ENCODE measurements at regions not wholly inside any gene's neighbourhood (a gene's known extent, or its start where the extent isn't known, plus 50 kb on each side); places are given as distances from the start of the nearest gene placed in this dataset.
"Not testable (repeated sequence)": the region's sequence is repeated elsewhere in the genome, so short reads cannot be mapped to it uniquely, and the experiment has no call there.

GRCh38 chr10:35933940-35934641 lies 292.0 kb upstream of the FZD8 start:
- no peak overlapping the region for H3K4me2 ChIP-seq (ENCODE audit: insufficient read depth, low read length)
- H4K20me1 ChIP-seq (ENCODE audit: insufficient read depth, low read length): no peaks in the 10 kb centered on the region
- DNase-seq (ENCODE audit: insufficient read length, low spot score, missing footprints): no peak
- no peak for TF ChIP-seq CTCF (IDR thresholded peaks at IDR 0.05; ENCODE audit: extremely low read depth, low read depth, low read length)
- H3K36me3 ChIP-seq (ENCODE audit: insufficient read depth, low read length): no peaks in the 10 kb centered on the region
- no peak overlapping the region for H2AFZ ChIP-seq (ENCODE audit: low read length)
- no peaks in the 10 kb centered on the region for H3K79me2 ChIP-seq (ENCODE audit: insufficient read depth, low read length)
- H3K4me3 ChIP-seq (ENCODE audit: insufficient read depth, low read length): no peak overlapping the region
- no peaks in the 10 kb centered on the region for H3K4me1 ChIP-seq (ENCODE audit: insufficient read depth, low read length)
- no peaks in the 10 kb centered on the region for H3K9me3 ChIP-seq (ENCODE audit: low read depth, low read length)
- H3K27ac ChIP-seq (ENCODE audit: low read depth, low read length): no peak overlapping the region
- H3K27me3 ChIP-seq (ENCODE audit: insufficient read depth, low read length): no peaks in the 10 kb centered on the region

- H4K20me1 ChIP-seq (ENCODE audit: insufficient read depth, low read length): no peaks in the 10 kb centered on the region
Observed at GRCh38 chr10:35933491-35933890, 291.4 kb upstream of the FZD8 start.

GRCh38 chr10:35929962-35930361 lies 287.9 kb upstream of the FZD8 start:
- not testable (repeated sequence) for DNase-seq (ENCODE audit: insufficient read length, low spot score, missing footprints); H3K4me3 ChIP-seq (ENCODE audit: insufficient read depth, low read length); H3K4me1 ChIP-seq (ENCODE audit: insufficient read depth, low read length); H3K4me2 ChIP-seq (ENCODE audit: insufficient read depth, low read length); H2AFZ ChIP-seq (ENCODE audit: low read length); H3K79me2 ChIP-seq (ENCODE audit: insufficient read depth, low read length); H4K20me1 ChIP-seq (ENCODE audit: insufficient read depth, low read length); H3K27me3 ChIP-seq (ENCODE audit: insufficient read depth, low read length); H3K9me3 ChIP-seq (ENCODE audit: low read depth, low read length); H3K27ac ChIP-seq (ENCODE audit: low read depth, low read length); H3K36me3 ChIP-seq (ENCODE audit: insufficient read depth, low read length)

More at GRCh38 chr10:35933491-35933890, 291.4 kb upstream of the FZD8 start:
- H3K4me3 ChIP-seq (ENCODE audit: insufficient read depth, low read length): no peak overlapping the region
- H3K4me2 ChIP-seq (ENCODE audit: insufficient read depth, low read length): no peak overlapping the region
- H2AFZ ChIP-seq (ENCODE audit: low read length): no peak overlapping the region
- DNase-seq (ENCODE audit: insufficient read length, low spot score, missing footprints): no peak
- no peak for TF ChIP-seq CTCF (IDR thresholded peaks at IDR 0.05; ENCODE audit: extremely low read depth, low read depth, low read length)
- no peaks in the 10 kb centered on the region for H3K79me2 ChIP-seq (ENCODE audit: insufficient read depth, low read length)
- no peaks in the 10 kb centered on the region for H3K27me3 ChIP-seq (ENCODE audit: insufficient read depth, low read length)
- H3K27ac ChIP-seq (ENCODE audit: low read depth, low read length): no peak overlapping the region
- H3K36me3 ChIP-seq (ENCODE audit: insufficient read depth, low read length): no peaks in the 10 kb centered on the region
- no peaks in the 10 kb centered on the region for H3K9me3 ChIP-seq (ENCODE audit: low read depth, low read length)
- H3K4me1 ChIP-seq (ENCODE audit: insufficient read depth, low read length): no peaks in the 10 kb centered on the region

- Histone ChIP-seq H3K4me3 (ENCODE audit: insufficient read depth, low read length) (no peak overlapping the region), H3K36me3 (ENCODE audit: insufficient read depth, low read length) (no peaks in the 10 kb centered on the region), H3K27ac (ENCODE audit: low read depth, low read length) (no peak overlapping the region), H4K20me1 (ENCODE audit: insufficient read depth, low read length) (no peaks in the 10 kb centered on the region), H3K27me3 (ENCODE audit: insufficient read depth, low read length) (no peaks in the 10 kb centered on the region), H3K4me1 (ENCODE audit: insufficient read depth, low read length) (no peaks in the 10 kb centered on the region), H3K9me3 (ENCODE audit: low read depth, low read length) (no peaks in the 10 kb centered on the region), H2AFZ (ENCODE audit: low read length) (no peak overlapping the region), H3K4me2 (ENCODE audit: insufficient read depth, low read length) (no peak overlapping the region), H3K79me2 (ENCODE audit: insufficient read depth, low read length) (no peaks in the 10 kb centered on the region)
- no peak for TF ChIP-seq CTCF (IDR thresholded peaks at IDR 0.05; ENCODE audit: extremely low read depth, low read depth, low read length)
- DNase-seq (ENCODE audit: insufficient read length, low spot score, missing footprints): no peak
Observed at GRCh38 chr10:35928748-35929147, 286.7 kb upstream of the FZD8 start.

Measured in osteoblast (primary cell).